ENCODE measurements at regions not wholly inside any gene's neighbourhood (a gene's known extent, or its start where the extent isn't known, plus 50 kb on each side); places are given as distances from the start of the nearest gene placed in this dataset.

- H3K79me2 ChIP-seq (ENCODE audit: control insufficient read depth, insufficient read depth, low read length), result no peaks in the 10 kb centered on the region
- no peaks in the 10 kb centered on the region; a peak in 1 of 5 replicates for H3K4me1 ChIP-seq (replicated peaks in 1 of 2; ENCODE audit: control insufficient read depth in 2 of 2, insufficient read depth in 2 of 2, low read length in 2 of 2)
- H3K9me1 ChIP-seq (ENCODE audit: control insufficient read depth, insufficient read depth, low read length), result no peaks in the 10 kb centered on the region
- H3K36me3 ChIP-seq (ENCODE audit: control insufficient read depth, insufficient read depth, low read length), result no peaks in the 10 kb centered on the region
- no peak overlapping the region for H3K27ac ChIP-seq (ENCODE audit: extremely low read depth, low read depth, low read length)
- H3K27me3 ChIP-seq (ENCODE audit: control insufficient read depth in 2 of 2, insufficient read depth in 2 of 2, low read length in 2 of 2), result no peaks in the 10 kb centered on the region; a peak in 1 of 5 replicates
- FAIRE-seq (no peak), DNase-seq (ENCODE audit: extremely low read depth in 1 of 4, low spot score in 3 of 4) (no peak), ATAC-seq (no peak)
- no peak overlapping the region for H3K4me3 ChIP-seq
- H3K9ac ChIP-seq (ENCODE audit: insufficient read depth in 1 of 2, low read depth in 2 of 2, low read length in 2 of 2), result no peak overlapping the region
- no peaks in the 10 kb centered on the region for H3K9me3 ChIP-seq (replicated peaks; ENCODE audit: control insufficient read depth, insufficient read depth, low read depth, low read length)
- no peaks in the 10 kb centered on the region for H4K20me1 ChIP-seq (replicated peaks; ENCODE audit: control insufficient read depth, insufficient read depth, low read length)
- H3K4me2 ChIP-seq (ENCODE audit: insufficient read depth, low read length), result no peak overlapping the region
- in situ Hi-C loops (cut with MboI), result no loop called here
- BruUV-seq (replicated peaks), result no TSS peak
- H2AFZ ChIP-seq (ENCODE audit: low read depth, low read length), result no peak overlapping the region
- intact Hi-C loops (cut with micrococcal nuclease), result no loop called here
- WGBS (ENCODE audit: insufficient coverage, low coverage, missing lambda C conversion rate), result 0% methylated on average over 8 of the region's 8 CpGs
- TF ChIP-seq CBX8 (IDR thresholded peaks at IDR 0.05; ENCODE audit: borderline replicate concordance, extremely low read depth, low read depth, low read length, poor library complexity, severe bottlenecking), result no peak
- TF ChIP-seq ZNF639 (CRISPR knock-in tag; conservative IDR thresholded peaks at IDR 0.05 in 1 of 2, IDR thresholded peaks at IDR 0.05 in 1 of 2), result no peak
- no peak for TF ChIP-seq GTF2F1 (IDR thresholded peaks at IDR 0.05; ENCODE audit: low read depth, low read length)
- no peak for TF ChIP-seq ELF1 (tag; IDR thresholded peaks at IDR 0.05)
- no peak for TF ChIP-seq HIVEP1 (CRISPR knock-in tag; IDR thresholded peaks at IDR 0.05)
- TF ChIP-seq TBL1XR1 (IDR thresholded peaks at IDR 0.05; ENCODE audit: low read length in 2 of 2), result no peak
- TF ChIP-seq EP400 (IDR thresholded peaks at IDR 0.05), result no peak
- TF ChIP-seq HDAC8 (tag; IDR thresholded peaks at IDR 0.05), result no peak
- no peak for TF ChIP-seq RREB1 (CRISPR knock-in tag; IDR thresholded peaks at IDR 0.05)
- no peak for TF ChIP-seq ZFP36 (IDR thresholded peaks at IDR 0.05; ENCODE audit: low read depth, low read length, partially characterized antibody)
- TF ChIP-seq NFE2L1 (tag; IDR thresholded peaks at IDR 0.05; ENCODE audit: borderline replicate concordance, low read depth), result no peak
- POLR2A ChIA-PET, result no interaction called here
- CTCF ChIA-PET (ENCODE audit: low intra/inter-chr PET ratio), result no interaction called here
Measured at GRCh38 chr13:110027470-110028240, 241.3 kb upstream of the IRS2 start.
